Neural cell (in vitro differentiated cells): ENCODE measurements at regions not wholly inside any gene's neighbourhood (a gene's known extent, or its start where the extent isn't known, plus 50 kb on each side); places are given as distances from the start of the nearest gene placed in this dataset.

Experiments used
- CTCF ChIP-seq: fragments of 450-650 bp; IDR thresholded peaks from 2 replicates; pipeline ENCODE4 v1.5.1; 2014; ENCODE audit warnings: antibody characterized with exemption, mild to moderate bottlenecking, moderate library complexity; ENCODE audit not compliant: poor library complexity, severe bottlenecking
- EP300 ChIP-seq: fragments of 450-650 bp; conservative IDR thresholded peaks from 2 replicates; pipeline ENCODE4 v1.6.1; 2014; ENCODE audit warnings: antibody characterized with exemption, mild to moderate bottlenecking, moderate library complexity; ENCODE audit not compliant: poor library complexity, severe bottlenecking
- EZH2 ChIP-seq: fragments of 200-600, 300-800 bp; shearing (Covaris generic), sonication (generic); IDR thresholded peaks from 2 replicates; pipeline ENCODE4 v1.6.1; 2014; ENCODE audit warnings: antibody characterized with exemption, low read length, borderline replicate concordance, mild to moderate bottlenecking; ENCODE audit not compliant: insufficient read depth, poor library complexity, severe bottlenecking
- SMC3 ChIP-seq: fragments of 450-650 bp; conservative IDR thresholded peaks from 2 replicates; pipeline ENCODE4 v1.6.1; 2014; ENCODE audit warnings: antibody characterized with exemption, mild to moderate bottlenecking, moderate library complexity; ENCODE audit not compliant: poor library complexity

GRCh38 chr12:45148619-45149018 is 67.3 kb upstream of the ANO6 start:
- TF ChIP-seq EP300 (no peak), EZH2 (no peak), CTCF (no peak), SMC3 (no peak)
